CD4-positive, alpha-beta T cell treated with Interleukin-12 subunit alpha and Interleukin-12 subunit beta, for 1 hour (primary cell): ENCODE measurements at regions not wholly inside any gene's neighbourhood (a gene's known extent, or its start where the extent isn't known, plus 50 kb on each side); places are given as distances from the start of the nearest gene placed in this dataset.

Experiments
- DNase-seq: peaks from one replicate; pipeline ENCODE4 v3.0.0-alpha.2; 2020

- DNase-seq: no peak
Measured at GRCh38 chr4:19987746-19988145, 264.0 kb upstream of the SLIT2 start.

- no peak for DNase-seq
Measured at GRCh38 chr4:19983072-19983471, 268.6 kb upstream of the SLIT2 start.

GRCh38 chr4:19982556-19982955, 269.1 kb upstream of the SLIT2 start:
- DNase-seq: no peak

- no peak for DNase-seq
Measured at GRCh38 chr4:19971829-19972228, 279.9 kb upstream of the SLIT2 start.

GRCh38 chr4:19969492-19969891, 282.2 kb upstream of the SLIT2 start:
- no peak for DNase-seq

- DNase-seq: no peak
Measured at GRCh38 chr4:19961091-19961490, 290.6 kb upstream of the SLIT2 start.

GRCh38 chr4:19958848-19959247, 292.9 kb upstream of the SLIT2 start:
- DNase-seq: no peak

GRCh38 chr4:19947349-19947748, 304.4 kb upstream of the SLIT2 start:
- no peak for DNase-seq

GRCh38 chr4:19945979-19946380, 305.7 kb upstream of the SLIT2 start:
- DNase-seq: no peak

- DNase-seq: no peak
Measured at GRCh38 chr4:19945501-19945900, 306.2 kb upstream of the SLIT2 start.

- no peak for DNase-seq
Measured at GRCh38 chr4:19944806-19945205, 306.9 kb upstream of the SLIT2 start.

- no peak for DNase-seq
Measured at GRCh38 chr4:19944251-19944650, 307.5 kb upstream of the SLIT2 start.

- no peak for DNase-seq
Measured at GRCh38 chr4:19941434-19941833, 310.3 kb upstream of the SLIT2 start.

- no peak for DNase-seq
Measured at GRCh38 chr4:19940861-19941260, 310.8 kb upstream of the SLIT2 start.

GRCh38 chr4:19936476-19936875, 315.2 kb upstream of the SLIT2 start:
- no peak for DNase-seq

- DNase-seq: no peak
Measured at GRCh38 chr4:19930742-19931141, 321.0 kb upstream of the SLIT2 start.

- DNase-seq: no peak
Measured at GRCh38 chr4:19927381-19927780, 324.3 kb upstream of the SLIT2 start.

GRCh38 chr4:19925516-19925915, 326.2 kb upstream of the SLIT2 start:
- no peak for DNase-seq

GRCh38 chr4:19924761-19925160, 326.9 kb upstream of the SLIT2 start:
- no peak for DNase-seq

GRCh38 chr4:19915276-19915675, 336.4 kb upstream of the SLIT2 start:
- no peak for DNase-seq

GRCh38 chr4:19913650-19914049, 338.1 kb upstream of the SLIT2 start:
- DNase-seq: no peak

GRCh38 chr4:19910861-19911525, 340.7 kb upstream of the SLIT2 start:
- DNase-seq: no peak

- no peak for DNase-seq
Measured at GRCh38 chr4:19905024-19905423, 346.7 kb upstream of the SLIT2 start.

GRCh38 chr4:19888587-19888986, 363.1 kb upstream of the SLIT2 start:
- no peak for DNase-seq

GRCh38 chr4:19883841-19884240, 367.9 kb upstream of the SLIT2 start:
- DNase-seq: no peak

GRCh38 chr4:19880206-19880605, 371.5 kb upstream of the SLIT2 start:
- no peak for DNase-seq
